Hematopoietic multipotent progenitor cell (in vitro differentiated cells): ENCODE measurements at regions not wholly inside any gene's neighbourhood (a gene's known extent, or its start where the extent isn't known, plus 50 kb on each side); places are given as distances from the start of the nearest gene placed in this dataset.
"Not testable (repeated sequence)": the region's sequence is repeated elsewhere in the genome, so short reads cannot be mapped to it uniquely, and the experiment has no call there.

ENCODE experiments used
- DNase-seq, 3 donors: peaks; one replicate each; pipeline ENCODE4 v3.0.0-alpha.2; 2011 to 2015; ENCODE audit warnings: low read depth in 2 of 3, low spot score in 2 of 3

- no peak for DNase-seq
These were observed 115.4 kb upstream of the CARD11 start for GRCh38 chr7:3159039-3159438.

GRCh38 chr7:3159445-3159844 lies 115.8 kb upstream of the CARD11 start:
- DNase-seq: no peak

DNA sequence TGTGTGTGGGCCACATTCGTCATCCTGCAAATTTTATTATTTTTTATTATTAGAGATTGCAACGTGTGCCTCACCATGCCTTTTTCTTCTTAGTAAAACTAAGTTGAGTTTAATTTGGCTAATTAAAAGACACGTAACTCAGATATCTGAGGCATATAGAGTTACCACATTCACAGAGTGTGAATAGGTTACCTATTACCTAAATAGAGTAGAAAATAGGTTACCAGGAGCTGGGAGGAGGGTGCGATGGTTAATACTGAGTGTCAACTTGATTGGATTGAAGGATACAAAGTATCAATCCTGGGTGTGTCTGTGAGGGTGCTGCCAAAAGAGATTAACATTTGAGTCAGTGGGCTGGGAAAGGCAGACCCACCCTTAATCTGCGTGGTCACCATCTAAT lies 116.3 kb upstream of the CARD11 start:
- not testable (repeated sequence) for DNase-seq

DNA sequence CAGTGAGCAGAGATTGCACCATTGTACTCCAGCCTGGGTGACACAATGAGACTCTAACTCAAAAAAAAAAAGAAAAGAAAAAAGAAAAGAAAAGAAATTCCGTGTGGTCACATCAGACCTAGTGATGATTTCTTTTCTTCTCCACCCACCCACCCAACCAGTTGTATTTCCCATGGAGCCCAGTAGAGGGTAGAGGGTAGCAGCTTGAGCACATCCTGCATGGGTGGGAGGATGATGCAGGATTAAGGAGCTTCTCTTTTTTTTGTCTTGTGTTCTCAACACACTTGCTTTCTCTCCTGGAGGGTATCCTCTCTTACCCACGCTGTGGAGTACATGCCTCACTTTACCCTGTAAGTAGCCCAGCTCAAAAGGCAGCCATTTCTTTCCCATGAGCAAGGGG lies 118.6 kb upstream of the CARD11 start:
- DNase-seq: peak in 2 of 3 donors; percentile 24 to 79

- not testable (repeated sequence) for DNase-seq
These were observed 119.1 kb upstream of the CARD11 start for GRCh38 chr7:3162798-3163197.

DNA sequence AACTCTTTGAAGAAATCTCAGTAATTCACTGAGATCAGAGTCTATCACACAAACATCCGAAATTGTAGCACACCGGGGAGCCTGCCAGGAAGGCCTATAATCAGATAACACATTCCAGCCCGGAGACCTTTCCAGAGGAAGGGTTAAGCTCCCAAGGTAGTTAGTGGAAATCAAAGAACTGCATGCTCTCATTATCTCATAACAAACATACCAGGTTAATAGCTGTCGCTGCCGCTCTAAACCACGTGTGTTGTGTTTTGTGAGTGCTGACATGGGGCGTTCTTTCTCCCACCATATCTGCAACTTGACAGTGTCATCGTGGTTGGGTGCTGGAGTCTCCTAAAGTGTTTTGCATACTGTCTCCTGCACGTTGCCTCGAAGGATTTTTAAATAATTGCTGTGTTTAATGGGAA lies 120.7 kb upstream of the CARD11 start:
- DNase-seq: no peak

DNA sequence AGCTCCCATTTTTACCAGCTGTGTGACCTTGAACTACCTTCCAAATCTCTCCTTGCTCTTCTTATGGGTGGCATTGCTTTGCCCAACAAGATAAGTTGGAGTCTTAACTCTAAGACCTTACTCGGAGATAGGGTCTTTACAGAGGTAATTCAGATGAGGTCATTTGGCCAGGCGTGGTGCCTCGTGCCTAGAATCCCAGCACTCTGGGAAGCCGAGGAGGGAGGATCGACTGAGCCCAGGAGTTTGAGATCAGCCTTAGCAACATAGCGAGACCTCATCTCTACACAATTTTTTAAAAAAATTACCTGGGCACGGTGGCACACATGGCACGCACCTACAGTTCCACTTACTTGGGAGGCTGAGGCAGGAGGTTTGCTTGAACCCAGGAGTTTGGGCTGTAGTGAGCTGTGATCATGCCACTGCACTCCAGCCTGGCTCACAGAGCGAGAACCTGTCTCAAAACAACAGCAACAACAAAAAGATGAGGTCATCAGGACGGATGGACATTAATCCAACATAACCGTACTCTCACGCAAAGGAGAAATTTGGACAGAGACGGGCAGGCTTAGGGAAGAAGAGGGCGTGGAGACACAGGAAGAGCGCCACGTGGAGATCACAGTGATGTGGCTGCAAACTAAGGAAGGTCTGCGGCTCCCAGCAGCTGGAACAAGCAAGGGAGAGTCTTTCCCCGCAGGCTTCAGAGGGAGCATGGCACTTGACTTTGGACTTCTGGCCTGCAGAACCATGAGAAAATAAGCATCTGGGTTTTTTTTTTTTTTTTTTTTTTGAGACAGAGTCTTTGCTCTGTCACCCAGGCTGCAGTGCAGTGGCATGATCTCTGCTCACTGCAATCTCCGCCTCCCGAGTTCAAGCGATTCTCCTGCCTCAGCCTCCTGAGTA lies 122.3 kb upstream of the CARD11 start:
- no peak for DNase-seq

- no peak for DNase-seq
These were observed 123.9 kb upstream of the CARD11 start for GRCh38 chr7:3167551-3167950.

GRCh38 chr7:3168370-3168769 lies 124.7 kb upstream of the CARD11 start:
- no peak for DNase-seq

- DNase-seq: no peak
These were observed 125.2 kb upstream of the CARD11 start for GRCh38 chr7:3168869-3169268.

DNA sequence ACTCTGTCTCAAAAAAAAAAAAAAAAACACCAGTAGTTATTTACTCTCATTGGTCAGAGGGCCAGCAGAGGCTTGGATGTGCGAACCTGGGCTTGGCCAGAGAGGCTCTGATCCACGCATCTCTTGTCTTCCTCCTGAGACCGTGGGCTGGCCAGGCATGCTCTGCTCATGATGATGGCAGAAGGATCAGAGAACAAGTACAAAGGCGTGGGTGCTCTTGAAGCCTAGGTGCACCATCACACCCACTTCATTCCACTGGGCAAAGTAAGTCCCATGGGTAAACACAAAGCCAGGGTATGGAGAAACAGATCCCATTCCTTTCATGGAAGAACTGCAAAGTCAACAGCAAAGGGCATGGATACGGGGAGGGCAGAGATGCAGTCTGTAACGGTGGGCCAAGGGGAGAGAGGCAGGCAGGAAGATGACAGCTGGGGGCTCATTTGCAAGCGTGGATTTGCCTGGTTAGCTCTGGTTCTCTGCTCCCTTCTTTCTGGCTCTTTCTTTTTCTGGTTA lies 128.2 kb upstream of the SDK1 start:
- no peak for DNase-seq

- no peak for DNase-seq
These were observed 126.4 kb upstream of the SDK1 start for GRCh38 chr7:3174515-3175284.

- no peak for DNase-seq
These were observed 125.7 kb upstream of the SDK1 start for GRCh38 chr7:3175285-3175902.

GRCh38 chr7:3176112-3177000 lies 124.7 kb upstream of the SDK1 start:
- peak in 1 of 3 donors; percentile 28 for DNase-seq

- DNase-seq: no peak
These were observed 123.8 kb upstream of the SDK1 start for GRCh38 chr7:3177271-3177670.

GRCh38 chr7:3179456-3179855 lies 121.6 kb upstream of the SDK1 start:
- no peak for DNase-seq

DNA sequence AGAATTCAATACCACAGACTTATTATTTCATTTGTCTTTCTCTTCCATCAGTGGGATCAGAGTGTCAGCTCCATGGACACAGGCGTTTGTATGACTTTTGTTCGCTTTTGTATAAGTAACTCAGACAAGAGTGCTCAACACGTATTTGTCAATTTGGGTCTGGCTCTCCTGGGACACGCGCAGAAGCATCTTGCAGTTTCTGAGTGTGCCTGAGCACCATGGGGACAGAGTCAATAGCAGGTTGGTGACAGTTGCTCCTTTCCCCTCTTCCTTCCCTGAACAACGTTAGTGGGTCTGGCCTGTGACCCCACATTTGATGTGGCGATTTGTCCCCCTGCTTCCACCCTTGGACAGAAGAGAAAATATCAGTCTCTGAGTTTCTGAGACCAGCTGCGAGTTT lies 120.4 kb upstream of the SDK1 start:
- no peak for DNase-seq

GRCh38 chr7:3182055-3182454 lies 119.0 kb upstream of the SDK1 start:
- DNase-seq: not testable (repeated sequence)

DNA sequence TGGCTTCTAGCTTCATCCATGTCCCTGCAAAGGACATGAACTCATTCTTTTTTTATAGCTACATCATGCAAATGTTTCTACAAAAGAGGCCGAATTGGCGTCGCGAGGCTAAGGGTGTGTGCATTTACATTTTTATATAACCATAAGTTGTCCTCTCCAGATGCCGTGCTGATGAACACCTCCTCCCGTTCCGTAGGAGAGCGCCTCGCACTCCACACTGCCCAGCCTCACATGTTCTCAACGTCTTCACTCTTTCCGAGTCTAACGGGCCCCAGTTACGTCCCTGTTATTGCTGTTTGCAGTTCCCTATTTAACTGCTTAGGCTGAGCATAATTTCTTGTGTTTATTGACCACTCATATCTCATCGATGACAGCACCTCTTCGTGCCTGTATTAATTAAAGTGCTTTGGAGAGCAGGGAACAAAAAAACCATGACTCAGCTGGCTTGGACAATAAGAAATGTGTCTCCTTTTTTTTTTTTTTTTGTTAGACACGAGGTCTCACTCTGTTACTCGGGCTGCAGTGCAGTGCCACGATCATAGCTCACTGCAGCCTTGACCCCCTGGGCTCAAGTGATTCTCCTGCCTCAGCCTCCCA lies 113.5 kb upstream of the SDK1 start:
- no peak for DNase-seq

DNA sequence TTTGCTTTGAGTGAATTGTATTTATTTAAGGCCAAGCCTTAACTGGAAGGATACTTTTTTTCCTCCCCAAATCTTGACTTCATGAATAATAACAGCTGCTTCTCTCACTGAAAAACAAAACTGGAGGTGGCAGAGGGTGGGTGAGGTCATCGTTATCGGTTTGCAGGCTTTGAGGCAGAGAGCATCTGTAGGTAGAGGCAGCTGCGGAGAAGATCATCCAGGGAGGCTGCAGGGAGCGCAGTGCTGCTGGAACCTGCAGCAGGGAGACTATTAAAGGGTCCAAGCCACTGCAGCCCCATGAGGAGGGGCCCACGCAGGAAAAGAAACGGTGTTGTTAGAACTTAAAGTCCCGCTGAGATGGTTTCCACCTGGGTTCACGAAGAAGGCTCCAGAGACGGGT lies 112.1 kb upstream of the SDK1 start:
- DNase-seq: no peak
